GM10266 (cell line): ENCODE measurements at regions not wholly inside any gene's neighbourhood (a gene's known extent, or its start where the extent isn't known, plus 50 kb on each side); places are given as distances from the start of the nearest gene placed in this dataset.

ENCODE experiments used
- DNase-seq: peaks from one replicate; pipeline ENCODE4 v3.0.0; 2012; ENCODE audit errors: extremely low spot score
- TF ChIP-seq, protein P1 (sequence below): IDR thresholded peaks from 2 replicates; pipeline ENCODE4 v1.5.1; 2012; ENCODE audit warnings: mild to moderate bottlenecking, low read depth; ENCODE audit not compliant: control insufficient read depth, insufficient read depth; ENCODE audit errors: missing control alignments

GRCh38 chr20:22684763-22685443 lies 100.5 kb upstream of the FOXA2 start:
- TF ChIP-seq, protein P1, sequence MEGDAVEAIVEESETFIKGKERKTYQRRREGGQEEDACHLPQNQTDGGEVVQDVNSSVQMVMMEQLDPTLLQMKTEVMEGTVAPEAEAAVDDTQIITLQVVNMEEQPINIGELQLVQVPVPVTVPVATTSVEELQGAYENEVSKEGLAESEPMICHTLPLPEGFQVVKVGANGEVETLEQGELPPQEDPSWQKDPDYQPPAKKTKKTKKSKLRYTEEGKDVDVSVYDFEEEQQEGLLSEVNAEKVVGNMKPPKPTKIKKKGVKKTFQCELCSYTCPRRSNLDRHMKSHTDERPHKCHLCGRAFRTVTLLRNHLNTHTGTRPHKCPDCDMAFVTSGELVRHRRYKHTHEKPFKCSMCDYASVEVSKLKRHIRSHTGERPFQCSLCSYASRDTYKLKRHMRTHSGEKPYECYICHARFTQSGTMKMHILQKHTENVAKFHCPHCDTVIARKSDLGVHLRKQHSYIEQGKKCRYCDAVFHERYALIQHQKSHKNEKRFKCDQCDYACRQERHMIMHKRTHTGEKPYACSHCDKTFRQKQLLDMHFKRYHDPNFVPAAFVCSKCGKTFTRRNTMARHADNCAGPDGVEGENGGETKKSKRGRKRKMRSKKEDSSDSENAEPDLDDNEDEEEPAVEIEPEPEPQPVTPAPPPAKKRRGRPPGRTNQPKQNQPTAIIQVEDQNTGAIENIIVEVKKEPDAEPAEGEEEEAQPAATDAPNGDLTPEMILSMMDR: no peak
- DNase-seq: no peak

DNA sequence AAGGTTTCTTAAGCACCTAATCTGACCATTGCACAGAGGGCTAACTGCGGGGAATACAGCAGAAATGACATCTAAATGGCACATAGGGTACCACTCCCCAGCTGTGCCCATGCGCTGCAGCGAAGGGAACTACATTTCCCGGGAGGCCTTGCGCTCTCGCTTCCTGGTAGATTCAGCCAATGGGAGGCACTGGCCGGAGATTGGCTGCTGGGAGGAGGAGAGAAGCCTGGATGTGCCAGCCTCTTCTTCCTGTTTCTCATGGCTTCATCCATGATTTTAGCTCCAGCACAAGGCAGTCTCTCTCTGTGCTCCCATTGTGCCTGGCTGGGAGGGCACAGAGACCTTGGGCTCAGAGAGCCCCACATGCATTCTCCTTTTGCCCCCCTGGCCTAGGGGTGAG lies 101.7 kb upstream of the FOXA2 start:
- TF ChIP-seq, protein P1: no peak
- no peak for DNase-seq

- DNase-seq: no peak
- TF ChIP-seq, protein P1: no peak
Measured at GRCh38 chr20:22687676-22688349, 103.4 kb upstream of the FOXA2 start.

DNA sequence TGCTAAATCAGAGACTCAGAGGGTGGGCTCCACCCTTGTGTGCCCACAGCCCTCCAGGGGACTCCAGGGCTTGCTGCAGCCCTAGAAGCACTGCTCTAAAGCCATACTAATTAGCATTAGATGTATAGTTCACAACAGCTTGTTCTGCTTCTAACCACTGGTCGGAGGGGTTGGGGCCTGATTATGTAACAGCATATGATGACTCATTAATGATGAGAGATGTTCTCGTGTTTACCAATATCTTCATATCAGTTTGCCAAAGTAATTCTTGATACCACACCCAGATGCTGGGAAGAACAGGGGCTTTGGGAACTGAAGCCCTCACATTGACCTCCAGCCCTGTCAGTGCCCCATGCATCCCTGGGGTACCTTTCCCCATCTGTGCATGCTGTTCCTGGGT lies 104.1 kb upstream of the FOXA2 start:
- no peak for DNase-seq
- TF ChIP-seq, protein P1: no peak

GRCh38 chr20:22689266-22689665 lies 104.9 kb upstream of the FOXA2 start:
- DNase-seq: no peak
- TF ChIP-seq, protein P1: no peak

DNA sequence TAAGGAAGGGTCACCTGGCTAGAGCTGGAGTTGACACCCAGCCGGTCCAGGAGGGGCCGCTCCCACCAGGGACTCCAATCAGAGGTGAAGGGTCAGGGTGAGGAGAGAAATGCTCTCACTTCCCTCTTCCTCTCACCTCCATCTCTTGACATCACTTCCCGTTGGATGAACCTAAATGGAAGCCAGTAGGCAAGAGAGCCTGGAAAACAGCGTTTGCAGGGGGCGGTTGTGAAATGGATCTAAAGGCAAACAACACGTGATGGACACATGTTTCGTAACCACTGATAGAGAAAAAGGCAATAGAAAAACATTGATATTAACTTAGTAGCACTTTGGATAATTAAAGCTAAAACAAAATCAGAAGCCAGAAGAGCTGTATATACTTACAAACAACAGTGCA lies 105.6 kb upstream of the FOXA2 start:
- no peak for DNase-seq

GRCh38 chr20:22690616-22691179 lies 106.3 kb upstream of the FOXA2 start:
- TF ChIP-seq, protein P1: no peak
- DNase-seq: no peak

More for the DNA sequence above, 105.6 kb upstream of the FOXA2 start:
- TF ChIP-seq, protein P1: no peak
